RWPE2 (cell line): ENCODE measurements at regions not wholly inside any gene's neighbourhood (a gene's known extent, or its start where the extent isn't known, plus 50 kb on each side); places are given as distances from the start of the nearest gene placed in this dataset.
"Not testable (repeated sequence)": the region's sequence is repeated elsewhere in the genome, so short reads cannot be mapped to it uniquely, and the experiment has no call there.

Experiments used
- ATAC-seq: fragments of 200-7000 bp; cut with Tn5 transposase; 3 replicates; pipeline ENCODE4 v1.9.1; 2021; ENCODE audit warnings: low read depth
- DNase-seq: peaks from one replicate; pipeline ENCODE4 v3.0.0-alpha.2; 2020; ENCODE audit warnings: low spot score
- H3K27ac ChIP-seq: fragments of 450-650 bp; 2 replicates; pipeline ENCODE4 v1.5.1; 2017; ENCODE audit warnings: mild to moderate bottlenecking; ENCODE audit not compliant: poor library complexity, severe bottlenecking
- H3K27me3 ChIP-seq: fragments of 250-450 bp; sonication (Bioruptor Pico); 2 replicates; pipeline ENCODE4 v1.5.1; 2021; ENCODE audit warnings: mild to moderate bottlenecking, moderate library complexity; ENCODE audit not compliant: insufficient read depth, poor library complexity, severe bottlenecking
- H3K36me3 ChIP-seq: fragments of 250-450 bp; sonication (Bioruptor Pico); 2 replicates; pipeline ENCODE4 v1.5.1; 2020; ENCODE audit warnings: low read depth, mild to moderate bottlenecking, moderate library complexity
- H3K4me1 ChIP-seq: fragments of 250-450 bp; sonication (Bioruptor Pico); 2 replicates; pipeline ENCODE4 v1.5.1; 2021; ENCODE audit warnings: mild to moderate bottlenecking, moderate library complexity; ENCODE audit not compliant: insufficient read depth, poor library complexity, severe bottlenecking
- H3K4me3 ChIP-seq: fragments of 250-450 bp; sonication (Bioruptor Pico); 2 replicates; pipeline ENCODE4 v1.5.1; 2021; ENCODE audit warnings: mild to moderate bottlenecking, moderate library complexity; ENCODE audit not compliant: severe bottlenecking
- H3K9me3 ChIP-seq: fragments of 250-450 bp; sonication (Bioruptor Pico); 2 replicates; pipeline ENCODE4 v1.5.1; 2021; ENCODE audit warnings: mild to moderate bottlenecking, moderate library complexity; ENCODE audit not compliant: severe bottlenecking
- CTCF ChIP-seq: fragments of 450-650 bp; IDR thresholded peaks from one replicate; pipeline ENCODE4 v1.5.1; 2017; ENCODE audit warnings: mild to moderate bottlenecking, moderate library complexity; ENCODE audit not compliant: poor library complexity, severe bottlenecking

DNA sequence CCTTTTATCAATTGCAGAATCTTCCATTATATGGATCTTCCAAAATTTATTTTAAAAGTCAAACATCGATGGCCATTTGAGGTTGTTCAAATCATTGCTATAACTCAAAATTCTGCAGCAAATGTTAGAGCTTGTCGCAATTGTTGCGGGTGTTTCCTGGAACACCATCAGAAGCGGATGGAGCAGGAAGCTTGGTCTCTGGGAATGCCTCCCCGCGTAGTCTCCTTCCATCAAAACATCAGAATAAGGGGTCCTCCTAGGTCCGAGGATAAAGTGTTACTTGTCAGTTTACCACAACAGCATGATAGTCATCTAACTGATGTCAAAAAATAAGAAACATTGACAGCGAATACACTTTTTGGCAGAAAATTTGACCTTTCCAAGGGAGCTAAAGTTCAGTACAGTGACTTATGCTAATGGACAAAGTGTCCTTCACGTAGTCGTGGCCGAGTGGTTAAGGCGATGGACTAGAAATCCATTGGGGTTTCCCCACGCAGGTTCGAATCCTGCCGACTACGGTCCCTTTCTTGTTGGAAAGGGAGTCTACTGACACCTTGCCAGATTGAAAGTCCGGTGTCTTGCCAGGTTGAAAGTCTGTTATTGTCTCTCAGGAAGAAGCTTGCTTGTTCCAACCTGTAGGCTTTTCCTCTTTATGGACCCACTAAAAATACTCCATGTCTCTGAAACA lies 59.0 kb upstream of the ZNF184 start:
- no peak for TF ChIP-seq CTCF
- Histone ChIP-seq H3K4me1 (peaks cover 4% of the 10 kb centered on the region), H3K36me3 (no peaks in the 10 kb centered on the region), H3K27ac (no peak overlapping the region), H3K9me3 (no peaks in the 10 kb centered on the region), H3K4me3 (no peak overlapping the region), H3K27me3 (no peaks in the 10 kb centered on the region)
- DNase-seq, result no peak
- ATAC-seq, result no peak

DNA sequence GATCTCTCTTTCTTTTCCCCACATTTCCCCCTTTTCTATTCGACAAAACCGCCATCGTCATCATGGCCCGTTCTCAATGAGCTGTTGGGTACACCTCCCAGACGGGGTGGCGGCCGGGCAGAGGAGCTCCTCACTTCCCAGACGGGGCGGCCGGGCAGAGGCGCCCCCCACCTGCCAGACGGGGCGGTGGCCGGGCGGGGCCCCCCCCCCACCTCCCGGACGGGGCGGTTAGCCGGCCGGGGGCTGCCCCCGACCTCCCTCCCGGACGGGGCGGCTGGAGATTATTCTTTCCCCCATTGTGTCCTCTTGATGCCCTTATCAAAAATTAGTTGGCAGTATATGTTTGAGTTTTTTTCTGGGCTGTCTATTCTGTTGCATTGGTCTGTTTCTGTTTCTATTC lies 56.9 kb upstream of the ZNF184 start:
- not testable (repeated sequence) for ATAC-seq, H3K4me1 ChIP-seq, H3K27me3 ChIP-seq, H3K9me3 ChIP-seq, H3K36me3 ChIP-seq, DNase-seq, H3K27ac ChIP-seq, H3K4me3 ChIP-seq

DNA sequence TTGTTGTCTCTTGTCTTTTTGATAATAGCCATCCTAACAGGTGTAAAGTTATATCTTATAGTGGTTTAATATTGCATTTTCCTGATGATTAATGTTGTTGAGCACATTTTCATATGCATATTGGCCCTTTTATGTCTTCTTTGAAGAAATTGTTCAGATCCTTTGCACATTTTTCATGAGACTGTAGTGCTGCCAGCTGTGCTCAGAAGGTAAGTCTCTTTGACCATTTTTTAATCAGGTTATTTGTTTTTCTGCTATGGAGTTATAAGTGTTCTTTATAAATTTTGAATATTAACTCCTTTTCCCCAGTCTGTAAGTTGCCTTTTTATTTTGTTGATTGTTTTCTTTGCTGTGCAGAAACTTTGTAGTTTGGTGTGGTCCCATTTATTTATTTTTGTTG lies 55.8 kb upstream of the ZNF184 start:
- Histone ChIP-seq H3K9me3 (no peaks in the 10 kb centered on the region), H3K27me3 (no peaks in the 10 kb centered on the region), H3K4me3 (no peak overlapping the region), H3K4me1 (peaks cover 4% of the 10 kb centered on the region), H3K36me3 (no peaks in the 10 kb centered on the region), H3K27ac (no peak overlapping the region)
- ATAC-seq, result no peak
- no peak for DNase-seq
- TF ChIP-seq CTCF, result no peak
